Adipocyte (in vitro differentiated cells): ENCODE measurements at regions not wholly inside any gene's neighbourhood (a gene's known extent, or its start where the extent isn't known, plus 50 kb on each side); places are given as distances from the start of the nearest gene placed in this dataset.

Experiments used
- DNase-seq: peaks from one replicate; pipeline ENCODE4 v3.0.0-alpha.2; 2015; ENCODE audit warnings: low read depth
- H3K27me3 ChIP-seq: replicated peaks from 2 replicates; pipeline ENCODE4 v1.7.0; 2013; ENCODE audit warnings: mild to moderate bottlenecking, low read length, moderate library complexity; ENCODE audit not compliant: control insufficient read depth, insufficient read depth
- H3K36me3 ChIP-seq: 2 replicates; pipeline ENCODE4 v1.7.0; 2013; ENCODE audit warnings: low read length, mild to moderate bottlenecking, moderate library complexity; ENCODE audit not compliant: control insufficient read depth, insufficient read depth, severe bottlenecking
- H3K4me1 ChIP-seq: 2 replicates; pipeline ENCODE4 v1.7.0; 2013; ENCODE audit warnings: mild to moderate bottlenecking, low read length, moderate library complexity; ENCODE audit not compliant: control insufficient read depth, insufficient read depth
- H3K4me3 ChIP-seq: 2 replicates; pipeline ENCODE4 v1.7.0; 2013; ENCODE audit warnings: mild to moderate bottlenecking, low read length, moderate library complexity
- H3K9ac ChIP-seq: 2 replicates; pipeline ENCODE4 v1.7.0; 2013; ENCODE audit warnings: mild to moderate bottlenecking, low read length, moderate library complexity
- H3K9me3 ChIP-seq: 2 replicates; pipeline ENCODE4 v1.7.0; 2013; ENCODE audit warnings: mild to moderate bottlenecking, low read length, moderate library complexity; ENCODE audit not compliant: control insufficient read depth

GRCh38 chr3:30288830-30289229, 317.6 kb upstream of the TGFBR2 start:
- H3K4me3 ChIP-seq: no peak overlapping the region
- no peaks in the 10 kb centered on the region for H3K27me3 ChIP-seq
- H3K9me3 ChIP-seq: no peaks in the 10 kb centered on the region
- H3K9ac ChIP-seq: no peak overlapping the region
- peaks cover 51% of the 10 kb centered on the region for H3K4me1 ChIP-seq
- no peak for DNase-seq
- H3K36me3 ChIP-seq: no peaks in the 10 kb centered on the region

GRCh38 chr3:30289324-30289723, 317.1 kb upstream of the TGFBR2 start:
- H3K27me3 ChIP-seq: no peaks in the 10 kb centered on the region
- DNase-seq: no peak

GRCh38 chr3:30289766-30290165, 316.6 kb upstream of the TGFBR2 start:
- H3K4me1 ChIP-seq: peaks cover 58% of the 10 kb centered on the region

More at GRCh38 chr3:30289324-30289723, 317.1 kb upstream of the TGFBR2 start:
- no peak overlapping the region for H3K4me3 ChIP-seq
- no peaks in the 10 kb centered on the region for H3K36me3 ChIP-seq
- no peaks in the 10 kb centered on the region for H3K9me3 ChIP-seq
- H3K4me1 ChIP-seq: peaks cover 56% of the 10 kb centered on the region
- no peak overlapping the region for H3K9ac ChIP-seq

GRCh38 chr3:30290479-30290878, 315.9 kb upstream of the TGFBR2 start:
- no peaks in the 10 kb centered on the region for H3K27me3 ChIP-seq
- no peaks in the 10 kb centered on the region for H3K9me3 ChIP-seq
- peaks cover 52% of the 10 kb centered on the region for H3K4me1 ChIP-seq
- H3K36me3 ChIP-seq: no peaks in the 10 kb centered on the region
- H3K9ac ChIP-seq: no peak overlapping the region
- H3K4me3 ChIP-seq: no peak overlapping the region
- DNase-seq: no peak

More at GRCh38 chr3:30289766-30290165, 316.6 kb upstream of the TGFBR2 start:
- no peaks in the 10 kb centered on the region for H3K9me3 ChIP-seq
- H3K36me3 ChIP-seq: no peaks in the 10 kb centered on the region
- H3K27me3 ChIP-seq: no peaks in the 10 kb centered on the region
- no peak overlapping the region for H3K4me3 ChIP-seq
- no peak overlapping the region for H3K9ac ChIP-seq
- DNase-seq: no peak

GRCh38 chr3:30292192-30292893, 314.1 kb upstream of the TGFBR2 start:
- Histone ChIP-seq H3K4me1 (peaks cover 37% of the 10 kb centered on the region), H3K9me3 (no peaks in the 10 kb centered on the region), H3K4me3 (no peak overlapping the region), H3K36me3 (no peaks in the 10 kb centered on the region), H3K27me3 (no peaks in the 10 kb centered on the region), H3K9ac (no peak overlapping the region)
- no peak for DNase-seq

- Histone ChIP-seq H3K4me3 (peak overlapping the region; percentile 51), H3K4me1 (peaks cover 32% of the 10 kb centered on the region), H3K36me3 (no peaks in the 10 kb centered on the region), H3K27me3 (no peaks in the 10 kb centered on the region), H3K9ac (peak overlapping the region; percentile 66), H3K9me3 (no peaks in the 10 kb centered on the region)
- no peak for DNase-seq
These were observed 312.7 kb upstream of the TGFBR2 start for GRCh38 chr3:30293621-30294240.

GRCh38 chr3:30294241-30294667, 312.1 kb upstream of the TGFBR2 start:
- Histone ChIP-seq H3K36me3 (no peaks in the 10 kb centered on the region), H3K4me3 (peak overlapping the region; percentile 51), H3K4me1 (peaks cover 27% of the 10 kb centered on the region), H3K9ac (peak overlapping the region; percentile 66), H3K27me3 (no peaks in the 10 kb centered on the region), H3K9me3 (no peaks in the 10 kb centered on the region)
- no peak for DNase-seq

GRCh38 chr3:30297112-30297511, 309.3 kb upstream of the TGFBR2 start:
- no peaks in the 10 kb centered on the region for H3K27me3 ChIP-seq
- H3K9ac ChIP-seq: no peak overlapping the region
- DNase-seq: no peak
- peaks cover 21% of the 10 kb centered on the region for H3K4me1 ChIP-seq
- H3K9me3 ChIP-seq: no peaks in the 10 kb centered on the region
- no peaks in the 10 kb centered on the region for H3K36me3 ChIP-seq
- no peak overlapping the region for H3K4me3 ChIP-seq

- H3K36me3 ChIP-seq: no peaks in the 10 kb centered on the region
- no peak overlapping the region for H3K4me3 ChIP-seq
- H3K9me3 ChIP-seq: peaks cover 6% of the 10 kb centered on the region
- no peaks in the 10 kb centered on the region for H3K27me3 ChIP-seq
- DNase-seq: peak; percentile 34
- no peak overlapping the region for H3K9ac ChIP-seq
- H3K4me1 ChIP-seq: peaks cover 5% of the 10 kb centered on the region
These were observed 306.6 kb upstream of the TGFBR2 start for GRCh38 chr3:30299674-30300385.

- H3K9me3 ChIP-seq: peaks cover 6% of the 10 kb centered on the region
- peaks cover under 1% of the 10 kb centered on the region for H3K4me1 ChIP-seq
- no peaks in the 10 kb centered on the region for H3K36me3 ChIP-seq
- H3K27me3 ChIP-seq: no peaks in the 10 kb centered on the region
- H3K4me3 ChIP-seq: no peak overlapping the region
- H3K9ac ChIP-seq: no peak overlapping the region
- DNase-seq: no peak
These were observed 305.6 kb upstream of the TGFBR2 start for GRCh38 chr3:30300809-30301208.

GRCh38 chr3:30302027-30302426, 304.4 kb upstream of the TGFBR2 start:
- H3K36me3 ChIP-seq: no peaks in the 10 kb centered on the region
- peaks cover 6% of the 10 kb centered on the region for H3K9me3 ChIP-seq
- no peak overlapping the region for H3K9ac ChIP-seq
- H3K4me3 ChIP-seq: no peak overlapping the region
- H3K4me1 ChIP-seq: peaks cover 2% of the 10 kb centered on the region
- no peak for DNase-seq
- H3K27me3 ChIP-seq: no peaks in the 10 kb centered on the region
